Panc1 (cell line): ENCODE measurements at regions not wholly inside any gene's neighbourhood (a gene's known extent, or its start where the extent isn't known, plus 50 kb on each side); places are given as distances from the start of the nearest gene placed in this dataset.

ENCODE experiments used
- ATAC-seq: fragments of 200-7000 bp; cut with Tn5 transposase; 2 replicates; pipeline ENCODE4 v1.9.1; 2020; ENCODE audit warnings: mild to moderate bottlenecking, moderate library complexity
- BruUV-seq: library from RNA; stranded (reverse); fragments of 400-500 nt; replicated peaks from 2 replicates; lab custom pipeline; 2021; lab: Mats Ljungman, UMichigan
- CTCF ChIA-PET: fragments of 300-600 bp; sonication (Branson Sonifier 250); formaldehyde crosslinking; loops from one replicate; lab custom pipeline; 2022; ENCODE audit warnings: antibody characterized with exemption; lab: Charles Lee
- POLR2A ChIA-PET: fragments of 300-600 bp; sonication (Branson Sonifier 250); formaldehyde crosslinking; loops from one replicate; lab custom pipeline; 2022; ENCODE audit warnings: antibody characterized with exemption; lab: Charles Lee
- DNase-seq: peaks from one replicate; pipeline ENCODE4 v3.0.0-alpha.2; 2010; ENCODE audit warnings: low read depth, low spot score
- H3K27ac ChIP-seq: 2 replicates; pipeline ENCODE4 v1.5.1; 2011; ENCODE audit warnings: mild to moderate bottlenecking, low read length, inconsistent platforms
- H3K27me3 ChIP-seq: fragments of 200-500 bp; sonication (Bioruptor generic); 2 replicates; pipeline ENCODE4 v1.6.0; 2014; ENCODE audit warnings: low read length, inconsistent platforms; ENCODE audit not compliant: control insufficient read depth, insufficient read depth
- H3K36me3 ChIP-seq: fragments of 200-500 bp; sonication (Bioruptor generic); 2 replicates; pipeline ENCODE4 v1.5.1; 2014; ENCODE audit warnings: inconsistent platforms, mild to moderate bottlenecking, low read length, moderate library complexity; ENCODE audit not compliant: control insufficient read depth, insufficient read depth
- H3K4me1 ChIP-seq: 2 replicates; pipeline ENCODE4 v1.5.1; 2011; ENCODE audit warnings: inconsistent platforms, mild to moderate bottlenecking, low read length, moderate library complexity; ENCODE audit not compliant: control insufficient read depth, insufficient read depth
- H3K4me3 ChIP-seq, 2 experiments: 2 replicates each; pipeline ENCODE4 v1.5.1; 2011 to 2012; ENCODE audit warnings: low read depth in 2 of 2, low read length in 2 of 2, mild to moderate bottlenecking in 2 of 2, inconsistent platforms in 1 of 2, moderate library complexity in 1 of 2
- H3K9me3 ChIP-seq: fragments of 200-500 bp; sonication (Bioruptor generic); 2 replicates; pipeline ENCODE4 v1.5.1; 2014; ENCODE audit warnings: low read depth, mild to moderate bottlenecking, inconsistent platforms, low read length, moderate library complexity; ENCODE audit not compliant: control insufficient read depth, insufficient read depth
- POLR2AphosphoS5 ChIP-seq: IDR thresholded peaks from 2 replicates; pipeline ENCODE4 v1.6.1; 2012; ENCODE audit warnings: mild to moderate bottlenecking, low read depth, low read length, moderate library complexity
- SIN3A ChIP-seq: IDR thresholded peaks from 2 replicates; pipeline ENCODE4 v1.6.1; 2012; ENCODE audit warnings: low read depth, mild to moderate bottlenecking, low read length, moderate library complexity, borderline replicate concordance; ENCODE audit not compliant: insufficient read depth
- TCF7L2 ChIP-seq: IDR thresholded peaks from 2 replicates; pipeline ENCODE4 v1.6.1; 2011; ENCODE audit warnings: mild to moderate bottlenecking, low read depth, low read length, inconsistent platforms
- in situ Hi-C: cut with HindIII; loops from 2 replicates; pipeline ENCODE4 v1.10.0; 2016; ENCODE audit warnings: low sequenced_read_pairs, low pct_unique_long_range_greater_than_20kb
- intact Hi-C: fragments of 100-400 bp; cut with micrococcal nuclease; formaldehyde crosslinking; loops from one replicate; pipeline ENCODE4 v1.10.0; 2022; ENCODE audit not compliant: unreplicated experiment
- TF ChIP-seq, protein P1 (sequence below), 2 experiments: IDR thresholded peaks; 2 replicates each; pipeline ENCODE4 v1.6.1; 2011 to 2012; ENCODE audit warnings: low read depth in 2 of 2, control low read depth in 1 of 2, low read length in 1 of 2, mild to moderate bottlenecking in 1 of 2, moderate library complexity in 1 of 2; ENCODE audit not compliant: insufficient read depth in 1 of 2
- TF ChIP-seq, protein P2 (sequence below): fragments of 450-650 bp; IDR thresholded peaks from 2 replicates; pipeline ENCODE4 v1.5.1; 2017; ENCODE audit warnings: mild to moderate bottlenecking

DNA sequence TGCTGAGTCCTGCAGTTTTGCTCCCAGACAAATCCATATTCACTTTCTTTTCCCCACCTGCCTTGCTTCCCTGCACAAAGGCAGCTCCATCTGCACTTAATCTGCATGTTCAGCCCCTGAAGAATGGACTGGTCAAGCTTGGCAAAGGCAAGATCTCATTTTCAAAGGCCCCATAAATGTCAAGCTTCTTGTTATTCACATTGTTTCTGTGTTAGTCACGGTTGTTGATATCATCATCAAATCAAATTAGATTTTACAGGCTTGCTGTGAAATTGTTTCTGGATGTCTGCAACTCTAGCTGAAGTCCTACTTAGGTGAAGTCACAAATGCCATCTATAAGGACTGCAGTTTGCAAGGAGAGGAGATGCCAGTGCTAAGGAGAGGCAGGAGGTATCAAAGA lies 91.0 kb downstream of the GPAM start:
- Histone ChIP-seq H3K27me3 (peaks cover under 1% of the 10 kb centered on the region), H3K4me3 (no peak overlapping the region), H3K9me3 (no peaks in the 10 kb centered on the region), H3K4me1 (no peaks in the 10 kb centered on the region), H3K36me3 (no peaks in the 10 kb centered on the region), H3K27ac (no peak overlapping the region)
- no peak for TF ChIP-seq SIN3A
- no peak for TF ChIP-seq POLR2AphosphoS5
- ChIA-PET CTCF (no interaction called here), POLR2A (no interaction called here)
- ATAC-seq (no peak), DNase-seq (no peak)
- in situ Hi-C loops: no loop called here
- BruUV-seq: no TSS peak
- intact Hi-C loops: no loop called here

DNA sequence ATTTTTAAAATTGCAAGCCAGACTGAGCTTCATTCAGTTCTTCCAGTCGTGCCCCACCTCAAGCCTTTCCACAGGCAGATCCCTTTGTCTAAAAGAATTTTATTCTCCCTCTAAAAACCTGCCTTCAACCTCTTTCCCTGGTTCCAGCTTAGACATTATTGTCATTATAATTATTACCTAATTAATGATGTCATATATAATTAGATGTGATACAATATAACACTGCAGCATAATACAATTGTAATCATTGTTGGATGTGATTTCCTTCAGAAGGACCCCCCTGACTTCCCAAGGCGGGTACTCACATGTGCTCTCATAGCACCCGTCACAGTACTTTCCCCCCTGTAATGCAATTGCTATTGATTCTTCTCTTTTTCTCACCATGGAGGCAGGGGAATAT lies 88.6 kb downstream of the GPAM start:
- POLR2A ChIA-PET: no interaction called here
- CTCF ChIA-PET: no interaction called here
- intact Hi-C loops (no loop called here), in situ Hi-C loops (no loop called here)
- Histone ChIP-seq H3K27ac (no peak overlapping the region), H3K4me1 (no peaks in the 10 kb centered on the region), H3K9me3 (no peaks in the 10 kb centered on the region), H3K4me3 (no peak overlapping the region), H3K27me3 (no peaks in the 10 kb centered on the region), H3K36me3 (no peaks in the 10 kb centered on the region)
- TF ChIP-seq TCF7L2 (no peak), SIN3A (no peak), POLR2AphosphoS5 (no peak)
- TF ChIP-seq, protein P1, sequence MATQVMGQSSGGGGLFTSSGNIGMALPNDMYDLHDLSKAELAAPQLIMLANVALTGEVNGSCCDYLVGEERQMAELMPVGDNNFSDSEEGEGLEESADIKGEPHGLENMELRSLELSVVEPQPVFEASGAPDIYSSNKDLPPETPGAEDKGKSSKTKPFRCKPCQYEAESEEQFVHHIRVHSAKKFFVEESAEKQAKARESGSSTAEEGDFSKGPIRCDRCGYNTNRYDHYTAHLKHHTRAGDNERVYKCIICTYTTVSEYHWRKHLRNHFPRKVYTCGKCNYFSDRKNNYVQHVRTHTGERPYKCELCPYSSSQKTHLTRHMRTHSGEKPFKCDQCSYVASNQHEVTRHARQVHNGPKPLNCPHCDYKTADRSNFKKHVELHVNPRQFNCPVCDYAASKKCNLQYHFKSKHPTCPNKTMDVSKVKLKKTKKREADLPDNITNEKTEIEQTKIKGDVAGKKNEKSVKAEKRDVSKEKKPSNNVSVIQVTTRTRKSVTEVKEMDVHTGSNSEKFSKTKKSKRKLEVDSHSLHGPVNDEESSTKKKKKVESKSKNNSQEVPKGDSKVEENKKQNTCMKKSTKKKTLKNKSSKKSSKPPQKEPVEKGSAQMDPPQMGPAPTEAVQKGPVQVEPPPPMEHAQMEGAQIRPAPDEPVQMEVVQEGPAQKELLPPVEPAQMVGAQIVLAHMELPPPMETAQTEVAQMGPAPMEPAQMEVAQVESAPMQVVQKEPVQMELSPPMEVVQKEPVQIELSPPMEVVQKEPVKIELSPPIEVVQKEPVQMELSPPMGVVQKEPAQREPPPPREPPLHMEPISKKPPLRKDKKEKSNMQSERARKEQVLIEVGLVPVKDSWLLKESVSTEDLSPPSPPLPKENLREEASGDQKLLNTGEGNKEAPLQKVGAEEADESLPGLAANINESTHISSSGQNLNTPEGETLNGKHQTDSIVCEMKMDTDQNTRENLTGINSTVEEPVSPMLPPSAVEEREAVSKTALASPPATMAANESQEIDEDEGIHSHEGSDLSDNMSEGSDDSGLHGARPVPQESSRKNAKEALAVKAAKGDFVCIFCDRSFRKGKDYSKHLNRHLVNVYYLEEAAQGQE (IDR thresholded peaks at IDR 0.05; ENCODE audit: insufficient read depth in 1 of 2, low read depth in 2 of 2, low read length in 1 of 2): no peak
- TF ChIP-seq, protein P2, sequence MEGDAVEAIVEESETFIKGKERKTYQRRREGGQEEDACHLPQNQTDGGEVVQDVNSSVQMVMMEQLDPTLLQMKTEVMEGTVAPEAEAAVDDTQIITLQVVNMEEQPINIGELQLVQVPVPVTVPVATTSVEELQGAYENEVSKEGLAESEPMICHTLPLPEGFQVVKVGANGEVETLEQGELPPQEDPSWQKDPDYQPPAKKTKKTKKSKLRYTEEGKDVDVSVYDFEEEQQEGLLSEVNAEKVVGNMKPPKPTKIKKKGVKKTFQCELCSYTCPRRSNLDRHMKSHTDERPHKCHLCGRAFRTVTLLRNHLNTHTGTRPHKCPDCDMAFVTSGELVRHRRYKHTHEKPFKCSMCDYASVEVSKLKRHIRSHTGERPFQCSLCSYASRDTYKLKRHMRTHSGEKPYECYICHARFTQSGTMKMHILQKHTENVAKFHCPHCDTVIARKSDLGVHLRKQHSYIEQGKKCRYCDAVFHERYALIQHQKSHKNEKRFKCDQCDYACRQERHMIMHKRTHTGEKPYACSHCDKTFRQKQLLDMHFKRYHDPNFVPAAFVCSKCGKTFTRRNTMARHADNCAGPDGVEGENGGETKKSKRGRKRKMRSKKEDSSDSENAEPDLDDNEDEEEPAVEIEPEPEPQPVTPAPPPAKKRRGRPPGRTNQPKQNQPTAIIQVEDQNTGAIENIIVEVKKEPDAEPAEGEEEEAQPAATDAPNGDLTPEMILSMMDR: no peak
- BruUV-seq: no TSS peak
- DNase-seq (no peak), ATAC-seq (no peak)

DNA sequence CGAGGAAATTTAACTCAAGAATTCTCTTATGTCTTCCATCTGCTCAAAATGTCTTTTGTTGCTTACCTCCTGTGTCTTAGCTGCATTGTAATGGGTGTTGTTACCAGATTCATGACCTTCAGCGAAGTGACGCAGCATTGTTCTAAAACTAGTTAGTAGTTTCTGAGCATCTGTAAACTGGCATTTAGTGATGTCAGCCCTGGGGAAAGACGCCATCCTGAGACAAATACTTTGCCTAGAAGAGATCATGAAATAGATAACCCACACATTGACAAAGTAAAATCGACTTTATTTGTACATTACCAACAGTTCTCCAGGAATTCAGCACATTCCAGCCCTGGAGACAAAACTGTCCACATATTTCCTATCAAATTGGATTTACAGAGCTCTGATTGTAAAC lies 87.8 kb downstream of the GPAM start:
- CTCF ChIA-PET: no interaction called here
- no peaks in the 10 kb centered on the region for H3K9me3 ChIP-seq

More for the DNA sequence above, 87.8 kb downstream of the GPAM start:
- Histone ChIP-seq H3K4me3 (no peak overlapping the region), H3K4me1 (no peaks in the 10 kb centered on the region), H3K36me3 (no peaks in the 10 kb centered on the region), H3K27ac (no peak overlapping the region), H3K27me3 (no peaks in the 10 kb centered on the region)
- in situ Hi-C loops: no loop called here
- intact Hi-C loops: no loop called here
- POLR2A ChIA-PET: no interaction called here
- no peak for ATAC-seq
- no TSS peak for BruUV-seq
- DNase-seq: no peak
- TF ChIP-seq, protein P2: no peak
- TF ChIP-seq TCF7L2 (no peak), POLR2AphosphoS5 (no peak), SIN3A (no peak)
- TF ChIP-seq, protein P1 (IDR thresholded peaks at IDR 0.05; ENCODE audit: insufficient read depth in 1 of 2, low read depth in 2 of 2, low read length in 1 of 2): no peak
